ENCODE measurements at regions not wholly inside any gene's neighbourhood (a gene's known extent, or its start where the extent isn't known, plus 50 kb on each side); places are given as distances from the start of the nearest gene placed in this dataset.

GRCh38 chr7:13748998-13749397 lies 240.5 kb downstream of the ETV1 start:
- TF ChIP-seq TAF1 (conservative IDR thresholded peaks at IDR 0.05): no peak
- TF ChIP-seq CTCF (IDR thresholded peaks at IDR 0.05; ENCODE audit: low read depth, low read length, missing input control): no peak
- TF ChIP-seq YY1 (IDR thresholded peaks at IDR 0.05): no peak
- no peak for TF ChIP-seq ZBTB33 (IDR thresholded peaks at IDR 0.05)
- no peak for TF ChIP-seq GABPA (IDR thresholded peaks at IDR 0.05 in 1 of 2, conservative IDR thresholded peaks at IDR 0.05 in 1 of 2)
- TF ChIP-seq REST (IDR thresholded peaks at IDR 0.05): no peak
- TF ChIP-seq JUND (IDR thresholded peaks at IDR 0.05): no peak
- TF ChIP-seq MAX (IDR thresholded peaks at IDR 0.05): no peak

Data from liver (tissue), 3 donors.